Hematopoietic multipotent progenitor cell treated with erythropoietin and hydrocortisone succinate and interleukin-3 and kit ligand, for 8 days (in vitro differentiated cells): ENCODE measurements at regions not wholly inside any gene's neighbourhood (a gene's known extent, or its start where the extent isn't known, plus 50 kb on each side); places are given as distances from the start of the nearest gene placed in this dataset.

Source experiments
- DNase-seq: peaks from one replicate; pipeline ENCODE4 v3.0.0-alpha.2; 2015

DNA sequence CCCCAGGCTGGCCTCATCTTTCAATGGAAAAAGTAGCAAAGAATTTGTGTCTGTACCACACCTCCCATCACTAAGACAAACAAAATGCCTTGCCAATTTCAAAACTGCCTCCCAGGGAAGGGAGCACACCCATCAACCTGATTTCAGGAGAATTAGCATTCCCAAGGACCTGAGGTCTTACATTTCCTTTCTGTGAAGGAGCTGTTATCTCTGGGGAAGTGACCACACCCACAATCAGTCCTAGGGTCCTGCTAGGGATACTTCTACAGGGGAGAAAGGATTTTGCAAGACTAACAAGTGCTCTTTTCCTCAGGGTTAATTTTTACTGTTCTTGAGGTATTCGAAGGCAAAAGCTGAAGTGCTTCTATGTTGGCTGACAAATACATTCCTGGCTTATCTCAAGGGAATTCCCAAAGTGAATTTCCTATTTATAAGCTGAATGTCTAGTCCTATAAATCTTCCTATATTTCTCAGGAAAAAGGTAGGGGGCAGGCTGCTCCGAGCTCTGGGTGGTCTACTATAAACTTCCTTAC lies 97.4 kb upstream of the ITGA1 start:
- DNase-seq = no peak

DNA sequence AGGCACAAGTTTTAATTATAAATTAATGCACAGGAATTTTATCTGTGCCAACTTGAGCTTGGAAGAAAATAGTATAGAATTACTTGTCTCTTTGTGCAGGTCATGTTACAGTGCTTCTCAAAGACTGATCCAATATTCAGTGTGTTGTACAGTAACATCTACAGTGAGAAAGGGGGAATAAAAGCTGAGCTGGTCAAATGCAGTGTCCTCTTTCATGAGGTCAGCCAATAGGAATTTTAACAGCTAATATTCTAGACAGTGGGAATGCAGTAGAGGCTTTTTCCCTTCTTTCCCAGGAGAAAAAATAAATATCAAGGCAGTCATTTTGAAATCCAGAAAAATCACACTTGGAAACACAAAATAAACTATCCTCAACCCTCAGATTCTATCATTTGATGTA lies 95.7 kb upstream of the ITGA1 start:
- DNase-seq = no peak

DNA sequence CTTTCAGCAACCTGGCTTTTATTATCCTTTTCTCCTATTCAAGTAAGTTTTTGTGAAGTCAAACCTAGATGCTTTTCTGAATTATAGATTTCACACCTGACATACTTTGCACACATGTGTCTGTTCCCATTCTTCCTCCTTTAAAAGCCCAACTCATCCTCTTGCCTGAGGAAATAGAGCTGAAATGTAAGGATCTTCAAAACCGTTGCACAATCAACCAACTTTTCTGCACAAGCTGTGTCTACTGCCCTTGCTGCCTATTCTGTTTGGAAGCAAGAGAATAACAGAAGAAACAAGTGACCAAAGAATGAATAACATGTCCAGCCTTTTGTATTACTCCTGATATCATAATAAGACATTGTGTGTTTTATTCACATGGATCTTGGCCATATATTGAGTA lies 95.1 kb upstream of the ITGA1 start:
- no peak for DNase-seq

DNA sequence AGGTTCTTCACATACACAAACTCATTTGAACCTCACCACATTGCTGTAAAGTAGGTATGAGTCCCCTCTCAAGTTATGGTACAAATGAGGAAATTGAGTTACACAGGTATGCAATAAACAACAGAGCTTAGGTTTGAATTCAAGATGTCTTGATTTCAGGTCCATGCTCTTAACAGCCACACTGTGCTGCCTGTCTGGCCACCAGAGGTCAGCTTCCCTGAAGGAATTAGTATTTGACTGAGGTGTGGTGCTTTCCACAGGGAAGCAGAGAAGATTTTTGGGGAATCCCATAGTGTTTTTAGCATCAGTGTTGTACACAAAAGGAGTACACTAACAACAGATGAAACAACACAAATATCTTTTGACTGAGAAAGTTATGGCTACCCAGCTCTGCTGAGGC lies 94.4 kb upstream of the ITGA1 start:
- DNase-seq = no peak

DNA sequence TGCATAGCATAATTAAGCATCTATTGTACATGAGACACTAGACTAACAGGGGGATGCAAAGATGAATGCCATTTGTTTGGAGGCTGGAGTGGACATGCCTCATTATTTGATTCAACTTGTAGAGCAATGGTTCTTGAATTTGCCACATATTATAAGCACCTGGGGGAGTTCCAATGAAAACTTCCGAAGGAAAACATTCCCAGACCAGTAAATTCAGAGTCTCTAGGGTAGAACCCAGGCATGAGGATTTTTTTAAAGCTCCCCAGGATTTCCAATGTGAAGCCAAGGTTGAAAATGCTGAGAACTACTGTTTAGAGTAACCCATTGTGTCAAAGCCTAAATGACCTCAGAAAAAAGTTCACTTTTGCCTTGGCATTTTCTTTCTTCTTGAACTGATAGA lies 93.9 kb upstream of the ITGA1 start:
- no peak for DNase-seq

DNA sequence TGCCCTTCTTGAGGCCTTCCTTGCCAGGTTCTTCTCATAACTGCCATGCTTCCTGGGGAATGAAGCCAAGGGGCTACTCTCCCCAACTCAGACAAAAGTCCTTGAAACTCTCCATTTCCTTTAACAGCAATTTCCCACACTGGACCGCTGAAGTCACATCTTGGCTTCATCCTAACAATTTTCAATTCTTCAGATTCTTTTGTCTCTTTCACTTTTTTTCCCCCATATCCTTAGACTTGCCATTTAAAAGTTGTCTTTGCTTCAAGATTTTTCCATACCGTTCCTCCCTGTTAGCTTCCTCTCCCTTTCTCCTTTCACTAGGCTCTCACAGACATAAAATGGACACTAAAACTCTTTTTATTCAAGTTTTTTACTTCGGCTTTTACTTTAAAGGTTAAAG lies 93.1 kb upstream of the ITGA1 start:
- DNase-seq = no peak

DNA sequence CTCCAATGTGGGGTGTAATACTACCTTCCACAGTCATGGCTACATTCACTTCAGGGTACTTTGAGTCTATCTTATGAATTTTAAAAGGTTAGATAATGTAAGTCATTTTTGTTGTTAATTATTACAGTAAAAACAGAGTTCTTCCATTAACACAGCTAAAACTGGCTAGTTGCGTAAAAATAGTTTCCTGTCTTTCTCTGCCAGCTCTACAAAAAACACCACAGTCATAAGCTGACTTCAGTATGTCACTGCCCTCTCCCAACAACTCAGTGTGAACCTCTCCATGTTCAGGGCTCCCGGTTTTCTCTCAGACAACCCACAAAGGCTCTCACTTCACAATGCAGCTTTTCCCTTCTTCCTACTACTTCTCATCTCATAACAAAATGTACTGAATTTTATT lies 84.8 kb upstream of the ITGA1 start:
- DNase-seq = no peak

DNA sequence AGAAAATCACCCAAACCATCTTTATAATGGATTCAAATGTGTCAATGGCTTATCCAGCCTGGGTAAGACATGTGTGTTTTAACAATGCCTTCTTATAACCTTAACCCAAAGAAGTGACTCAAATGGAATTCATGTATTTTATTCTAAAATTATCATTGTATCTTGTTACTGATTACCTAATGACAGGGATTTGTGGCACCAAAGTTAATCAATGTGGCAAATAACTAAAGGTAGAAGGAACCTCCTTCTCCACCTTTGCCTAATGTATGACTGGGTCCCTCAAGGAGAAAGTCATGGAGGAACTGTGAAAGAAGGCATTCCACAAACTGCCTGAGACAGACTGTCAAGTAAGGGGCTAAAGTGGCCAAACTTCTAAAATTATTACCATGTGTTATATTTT lies 84.4 kb upstream of the ITGA1 start:
- DNase-seq = no peak

DNA sequence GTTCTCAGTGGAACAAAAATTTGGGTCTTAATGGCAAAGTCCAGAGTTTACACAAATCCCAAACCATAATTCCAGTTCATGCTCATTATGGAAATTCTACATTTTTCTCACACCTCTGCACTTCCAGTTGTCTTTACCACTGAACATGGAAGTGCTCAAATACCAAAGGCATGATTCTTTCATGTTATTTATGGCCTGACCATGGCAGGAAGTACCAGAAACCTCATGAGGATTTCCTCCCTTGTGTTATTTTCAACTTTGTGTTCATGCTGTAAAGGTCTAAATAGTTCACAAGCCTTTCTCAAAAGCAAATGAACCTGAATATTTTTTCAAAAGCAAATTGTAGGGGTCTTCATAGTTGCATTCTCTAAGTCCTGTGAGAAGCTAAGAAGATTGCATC lies 82.0 kb upstream of the ITGA1 start:
- no peak for DNase-seq

DNA sequence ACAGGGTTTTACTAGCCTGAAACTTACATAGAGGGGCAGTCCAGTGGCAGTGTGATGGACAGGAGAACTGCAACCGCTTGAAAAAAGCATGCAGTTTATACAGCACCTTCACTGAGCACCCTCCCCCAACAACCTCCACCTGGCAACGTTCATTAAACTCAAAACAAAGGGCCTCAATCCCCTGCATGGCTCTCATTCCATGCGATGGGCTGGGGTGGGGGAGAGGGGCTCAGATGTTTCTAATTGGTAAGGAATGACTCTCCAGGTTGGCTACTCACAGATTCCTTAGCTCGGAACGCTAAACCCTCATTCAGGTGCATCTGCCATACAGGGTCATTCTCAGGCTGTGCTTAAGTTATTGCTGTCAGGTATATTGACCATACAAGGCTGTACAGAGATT lies 80.9 kb upstream of the ITGA1 start:
- no peak for DNase-seq

DNA sequence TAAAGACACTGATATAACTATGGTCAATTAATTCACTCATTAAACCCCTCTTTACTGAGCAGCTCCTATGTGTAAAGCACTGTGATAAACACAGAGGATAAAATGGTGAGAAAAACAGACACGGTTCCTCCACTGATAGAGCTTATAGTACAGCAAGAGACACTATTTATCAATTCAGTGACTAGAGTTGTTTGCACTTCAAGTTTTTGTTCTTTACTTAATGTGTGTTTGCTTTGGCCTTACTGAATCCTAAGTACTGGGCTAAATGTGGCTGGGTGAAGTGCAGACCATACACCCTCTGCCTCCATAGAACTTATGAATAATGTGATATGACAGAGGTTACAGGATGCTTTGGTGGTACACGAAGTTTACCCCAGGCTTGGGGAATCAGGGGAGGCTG lies 80.1 kb upstream of the ITGA1 start:
- no peak for DNase-seq

DNA sequence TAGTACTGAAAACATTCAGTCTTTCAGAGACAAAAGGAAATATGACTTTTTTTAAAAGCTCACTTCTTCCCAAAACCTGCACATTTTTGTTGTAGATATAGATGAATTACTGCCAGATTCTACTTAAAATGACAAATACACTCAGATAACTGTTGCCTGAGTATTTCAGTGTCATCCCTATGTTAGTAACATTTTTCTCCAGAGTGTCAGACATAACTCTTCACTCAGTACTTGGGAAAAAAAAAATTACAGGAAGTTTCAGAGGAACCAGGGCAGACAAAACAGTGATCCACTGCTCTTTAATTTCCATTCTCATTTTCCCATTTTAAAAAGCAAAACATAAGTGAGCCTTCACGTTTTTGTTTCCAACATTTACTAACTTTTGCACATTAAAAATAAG lies 79.3 kb upstream of the ITGA1 start:
- no peak for DNase-seq

DNA sequence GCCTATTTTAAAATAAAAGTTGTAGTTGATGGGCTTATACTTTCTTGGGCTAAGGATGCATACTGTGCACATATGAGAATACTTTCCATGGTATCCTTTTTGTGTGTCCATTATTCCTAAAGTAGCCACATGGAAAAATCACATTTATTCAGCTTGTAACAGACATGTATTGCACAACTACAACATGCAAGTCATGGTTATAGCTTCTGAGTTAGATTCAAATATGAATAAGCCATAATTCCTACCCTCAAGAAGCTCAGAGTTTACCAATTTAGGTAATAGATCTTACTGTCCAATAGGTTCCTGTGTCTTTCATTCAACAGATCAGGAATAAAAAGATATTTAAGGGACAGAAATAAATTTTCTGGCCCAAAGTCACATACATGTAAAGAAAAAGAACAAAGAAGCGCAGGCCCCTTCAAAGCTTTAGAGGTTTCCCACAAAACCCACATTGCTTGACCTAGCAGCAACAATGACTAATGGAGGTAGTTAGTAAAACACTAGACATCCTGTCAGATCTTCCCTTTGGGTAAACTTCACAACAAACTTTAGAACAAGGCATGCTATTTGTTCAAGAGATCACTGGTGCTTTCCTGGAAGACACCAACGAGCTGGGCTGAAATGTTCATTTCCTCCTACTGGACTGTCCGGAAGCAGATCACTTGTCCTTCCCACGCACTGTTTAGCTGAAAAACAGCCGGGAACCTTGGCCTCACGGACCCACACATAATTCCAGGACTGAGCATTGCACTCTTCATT lies 78.4 kb upstream of the ITGA1 start:
- DNase-seq = no peak

DNA sequence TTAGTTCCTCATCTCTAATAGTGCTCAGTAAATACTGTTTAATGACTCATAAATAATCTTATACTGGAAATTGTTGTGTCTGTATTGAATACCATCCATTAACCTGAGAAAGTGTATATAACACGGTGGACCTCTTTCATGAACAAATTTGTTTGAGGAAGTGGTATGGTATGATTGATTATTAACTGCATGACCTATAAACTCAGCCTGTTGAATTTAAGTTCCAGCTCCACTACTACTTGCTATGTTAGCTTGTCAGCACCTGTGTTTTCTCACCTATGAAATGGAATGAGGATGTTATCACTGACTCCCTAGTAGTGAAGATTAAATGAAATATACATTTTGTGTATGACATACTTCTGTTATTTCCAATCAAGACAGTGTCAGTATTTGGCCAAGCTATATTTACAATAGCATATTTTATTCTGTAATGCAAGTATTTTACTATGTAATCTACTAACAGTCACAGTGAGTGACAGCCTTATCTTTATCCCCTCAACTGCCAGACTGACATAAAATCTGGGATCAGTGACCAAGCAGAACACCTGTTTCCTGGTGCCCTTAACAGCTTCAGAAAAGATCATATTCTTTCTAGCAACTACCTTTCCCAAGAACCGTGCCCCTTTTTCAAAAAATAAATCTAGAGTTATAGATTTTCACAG lies 77.3 kb upstream of the ITGA1 start:
- no peak for DNase-seq

DNA sequence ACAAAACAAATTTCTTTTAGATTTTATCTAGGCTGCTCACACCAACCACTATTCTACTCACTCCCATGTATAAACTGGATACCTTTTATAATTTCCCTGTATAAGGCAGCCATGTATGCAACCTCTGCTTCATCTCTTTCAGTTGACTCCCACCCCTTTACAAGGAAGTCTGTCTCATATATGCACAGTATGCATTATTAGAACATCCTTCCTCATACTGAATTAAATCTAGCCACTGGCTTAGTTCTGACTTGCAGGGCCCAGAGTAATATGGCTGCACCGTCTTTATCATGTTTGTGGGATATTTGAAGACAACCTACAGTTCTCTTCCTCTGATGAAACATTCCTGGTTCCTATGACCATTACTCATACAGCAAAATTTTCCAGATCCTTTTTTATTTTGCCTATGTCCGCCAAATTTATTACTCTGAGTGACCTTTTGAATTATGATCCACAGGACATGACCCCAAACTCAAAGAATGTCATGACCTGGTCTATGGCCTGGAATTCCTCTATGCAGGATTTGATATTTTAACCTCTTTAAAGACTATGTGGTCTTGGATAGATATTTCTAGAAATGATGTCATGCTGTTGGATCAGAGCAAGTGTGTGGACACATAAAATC lies 76.6 kb upstream of the ITGA1 start:
- no peak for DNase-seq

DNA sequence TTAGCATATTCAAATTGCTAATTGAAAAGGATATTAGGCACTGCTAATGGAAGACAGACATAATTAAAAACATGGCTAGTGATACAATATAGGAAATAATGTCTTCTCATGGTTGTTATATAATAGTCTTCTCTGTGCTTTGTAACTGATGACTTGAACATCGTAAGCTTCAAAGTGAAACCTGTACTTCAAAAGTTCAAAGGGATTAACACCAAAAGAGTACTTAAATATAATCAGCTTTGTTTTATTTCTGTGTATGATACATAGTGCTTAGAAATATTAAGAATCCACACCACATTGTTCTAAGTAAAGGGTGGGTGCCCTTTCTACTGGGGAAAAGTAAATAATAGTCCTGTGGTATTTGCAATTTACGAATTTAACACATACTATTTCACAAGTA lies 75.4 kb upstream of the ITGA1 start:
- no peak for DNase-seq

DNA sequence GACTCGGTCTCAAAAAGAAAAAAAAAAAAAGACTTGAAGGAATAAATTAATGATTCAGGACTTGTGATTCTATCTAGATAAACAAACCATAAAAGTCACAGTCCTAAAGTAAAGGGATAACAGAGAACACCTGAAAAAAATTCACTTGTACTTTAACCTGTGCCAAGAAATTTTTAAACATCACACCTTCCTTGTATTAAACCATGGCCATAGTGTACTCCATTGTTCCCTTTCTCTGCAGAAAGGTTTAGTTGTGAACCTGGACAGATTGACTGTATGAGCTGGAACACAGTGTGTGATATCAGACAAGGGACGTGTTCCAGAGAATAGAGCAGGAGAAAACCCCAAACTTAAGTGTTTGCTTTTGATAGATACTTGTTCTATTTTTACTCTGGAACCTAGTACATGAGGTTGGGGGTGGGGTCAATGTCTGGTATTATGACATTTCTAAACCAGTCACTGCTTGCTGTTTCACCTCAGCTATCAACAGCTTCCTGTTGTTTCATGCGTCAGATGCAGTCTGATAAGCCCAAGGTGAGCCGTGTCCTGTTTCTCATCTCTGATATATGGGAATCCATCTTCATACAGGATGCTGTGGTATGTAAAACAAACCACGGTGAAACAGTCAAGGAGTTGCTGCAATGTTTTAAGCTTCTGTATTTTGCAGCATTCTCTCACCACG lies 62.5 kb upstream of the ITGA1 start:
- DNase-seq = no peak

DNA sequence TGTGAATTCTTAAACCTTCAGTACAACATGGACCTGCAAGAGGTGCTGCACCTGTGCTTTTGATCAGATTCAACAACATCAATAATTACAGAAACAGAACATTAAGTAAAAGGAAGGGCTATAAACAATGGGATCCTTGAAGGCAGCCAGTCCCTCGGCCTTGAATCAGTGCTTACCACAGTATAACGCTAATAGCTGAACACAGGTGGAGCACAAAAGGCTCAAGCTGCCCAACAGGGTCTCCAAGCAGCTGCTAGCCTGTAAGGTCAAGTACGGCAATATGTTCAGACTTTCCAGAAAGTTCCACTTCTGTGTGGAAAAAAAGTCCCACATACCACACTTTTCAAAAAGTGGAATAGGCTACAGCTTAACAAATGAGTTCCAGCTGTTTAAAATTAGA lies 61.9 kb upstream of the ITGA1 start:
- DNase-seq = no peak

DNA sequence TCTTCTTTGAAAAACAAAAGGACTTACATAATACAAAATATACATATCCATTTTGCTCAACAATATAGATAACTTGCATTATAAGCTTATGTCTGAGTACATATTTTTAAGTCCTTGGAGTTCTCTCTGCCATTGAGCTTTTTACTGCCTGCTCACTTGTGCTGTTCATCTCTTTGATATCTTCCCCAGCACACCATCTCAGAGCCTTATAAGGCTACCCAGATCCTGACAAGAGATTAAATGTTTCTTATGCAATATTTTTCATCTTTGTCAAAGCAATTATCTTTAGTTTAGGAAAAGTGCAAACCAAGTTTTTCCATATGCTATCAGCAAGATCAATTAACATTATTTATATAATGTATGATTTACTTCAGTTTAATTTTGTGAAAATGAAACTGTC lies 60.7 kb upstream of the ITGA1 start:
- DNase-seq = no peak

DNA sequence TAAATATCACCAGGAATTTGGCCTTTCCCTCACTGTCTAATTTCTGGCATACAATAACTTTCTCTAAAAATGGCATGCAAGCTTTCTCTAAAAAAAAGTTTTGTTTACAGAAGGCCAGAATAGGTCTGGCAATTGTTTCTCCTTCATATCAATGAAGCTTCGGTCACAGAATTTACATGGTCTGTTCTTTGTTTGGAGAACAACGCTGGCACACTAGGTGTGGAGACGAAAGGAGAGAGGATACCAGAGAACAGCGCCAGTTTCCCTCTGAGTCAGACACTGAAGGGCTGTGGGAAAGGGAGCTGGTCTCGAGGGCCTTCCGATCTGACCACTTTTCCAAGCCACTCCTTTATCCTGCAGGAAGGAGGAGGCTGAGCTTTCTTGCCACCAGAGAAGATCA lies 60.1 kb upstream of the ITGA1 start:
- DNase-seq = no peak

DNA sequence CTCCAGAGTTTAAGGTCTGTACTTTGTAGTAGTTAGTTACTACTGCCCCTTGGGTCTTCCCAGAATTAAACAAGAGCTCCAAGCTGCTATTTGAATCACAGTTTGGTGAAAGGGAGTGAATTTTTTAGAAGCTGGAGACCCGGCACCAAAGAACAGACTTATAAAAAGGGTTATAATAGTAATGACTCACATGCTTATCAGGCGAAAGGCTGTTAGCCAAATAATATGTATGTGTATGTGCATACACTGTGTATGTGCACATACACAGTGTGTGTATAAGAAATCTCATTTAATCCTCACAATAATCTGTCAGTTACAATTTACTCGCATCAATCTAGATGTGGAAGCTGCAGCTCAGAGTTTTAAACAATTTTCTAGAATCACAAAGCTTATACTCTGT lies 59.5 kb upstream of the ITGA1 start:
- DNase-seq = no peak

DNA sequence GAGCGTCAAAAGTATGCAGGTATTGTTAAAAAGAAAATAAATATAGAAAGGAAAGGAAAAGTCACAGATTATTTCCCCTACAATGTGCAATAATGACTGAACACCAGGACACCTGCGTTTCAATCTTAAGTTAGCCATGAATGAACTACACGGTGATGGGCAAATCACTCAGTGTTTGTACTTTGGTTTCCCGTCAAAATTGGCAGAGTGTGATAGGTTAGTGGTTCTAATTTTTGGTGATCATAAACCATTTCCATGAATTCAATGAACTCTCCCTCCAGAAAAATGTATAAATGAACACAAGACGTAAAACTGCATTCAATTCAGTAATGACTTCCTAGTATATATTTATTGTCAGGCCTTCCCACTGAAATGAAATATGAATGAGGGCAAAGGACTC lies 59.0 kb upstream of the ITGA1 start:
- no peak for DNase-seq

DNA sequence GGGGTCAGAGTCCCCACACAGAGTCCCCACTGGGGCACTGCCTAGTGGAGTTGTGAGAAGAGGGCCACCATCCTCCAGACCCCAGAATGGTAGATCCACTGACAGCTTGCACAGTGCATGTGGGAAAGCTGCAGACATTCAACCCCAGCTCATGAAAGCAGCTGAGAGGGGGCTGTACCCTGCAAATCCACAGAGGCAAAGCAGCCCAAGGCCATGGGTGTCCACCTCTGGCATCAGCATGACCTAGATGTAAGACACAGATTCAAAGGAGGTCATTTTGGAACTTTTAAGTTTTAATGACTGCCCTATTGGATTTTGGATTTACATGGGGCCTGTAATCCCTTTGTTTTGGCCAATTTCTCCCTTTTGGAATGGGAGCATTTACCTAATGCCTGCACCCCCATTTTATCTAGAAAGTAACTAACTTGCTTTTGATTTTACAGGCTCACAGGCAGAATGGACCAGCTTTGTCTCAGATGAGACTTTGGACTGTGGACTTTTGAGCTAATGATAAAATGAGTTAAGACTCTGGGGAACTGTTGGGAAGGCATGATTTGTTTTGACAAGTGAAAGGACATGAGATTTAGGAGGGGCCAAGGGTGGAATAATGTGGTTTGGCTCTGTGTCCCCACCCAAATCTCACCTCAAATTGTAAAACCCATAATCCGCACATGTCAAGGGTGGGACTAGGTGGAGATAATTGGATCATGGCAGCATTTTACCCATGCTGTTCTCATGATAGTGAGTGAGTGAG lies 56.3 kb upstream of the ITGA1 start:
- DNase-seq = no peak
